GM21447 (cell line): ENCODE measurements at regions not wholly inside any gene's neighbourhood (a gene's known extent, or its start where the extent isn't known, plus 50 kb on each side); places are given as distances from the start of the nearest gene placed in this dataset.
"Not testable (repeated sequence)": the region's sequence is repeated elsewhere in the genome, so short reads cannot be mapped to it uniquely, and the experiment has no call there.

ENCODE experiments used
- ATAC-seq: cut with Tn5 transposase; IDR thresholded peaks from one replicate; pipeline ENCODE4 v1.9.1; 2021; ENCODE audit not compliant: unreplicated experiment

DNA sequence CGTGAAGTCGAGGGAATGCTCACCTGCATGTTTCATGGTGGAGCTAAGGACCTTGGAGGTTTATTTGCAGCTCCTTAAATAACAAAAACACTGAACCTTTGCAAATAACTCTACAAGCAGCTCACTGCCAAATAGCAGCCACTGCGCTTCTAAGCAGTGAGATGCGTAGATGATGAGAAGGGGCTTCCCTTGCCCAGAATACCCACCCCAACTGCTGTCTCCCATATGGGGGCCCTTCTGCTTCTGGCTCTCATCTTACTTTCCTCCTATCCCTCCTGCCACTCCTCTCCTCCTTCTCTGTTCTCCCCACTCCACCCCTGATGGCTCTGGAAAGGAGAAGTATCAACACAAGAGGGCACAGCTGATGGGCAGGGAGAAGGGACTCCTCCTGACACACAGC, 193.3 kb upstream of the SSTR4 start:
- no peak for ATAC-seq

DNA sequence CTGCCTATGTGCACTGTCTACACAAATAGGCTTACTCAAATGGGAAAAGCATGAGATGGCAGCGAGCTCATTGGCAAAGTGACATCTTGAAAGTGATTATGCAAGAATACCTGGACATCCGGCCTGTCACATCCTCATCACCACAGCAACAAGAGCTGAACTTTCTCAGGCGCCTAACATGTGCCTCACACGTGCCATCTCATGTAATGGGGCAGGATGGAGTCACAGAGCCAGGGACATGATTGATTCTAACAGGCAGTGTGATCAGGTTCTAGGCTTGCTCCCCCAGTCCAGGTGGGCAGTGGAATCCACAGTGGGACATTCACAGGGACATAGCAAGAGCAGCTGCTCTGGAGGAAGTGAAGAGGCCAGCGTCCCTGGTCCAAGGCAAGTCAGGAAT, 192.3 kb upstream of the SSTR4 start:
- no peak for ATAC-seq

DNA sequence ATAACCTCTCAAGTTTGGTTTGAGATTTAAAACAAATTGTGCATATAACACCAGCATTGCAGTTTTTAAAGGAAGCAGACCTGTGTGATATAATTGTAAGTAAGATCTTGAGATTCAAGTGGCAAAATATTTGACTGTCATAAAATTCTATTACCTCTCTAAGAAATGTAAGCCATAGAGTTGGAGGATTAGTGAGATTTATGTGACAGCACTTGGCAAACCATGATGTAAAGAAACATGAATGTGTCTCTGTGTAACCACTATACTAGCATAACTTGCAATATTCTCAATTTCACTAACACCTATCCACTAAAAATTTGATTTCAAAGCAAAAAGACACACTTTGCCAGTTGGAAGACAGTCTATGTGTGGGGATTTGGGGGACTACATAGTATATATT, 190.2 kb upstream of the SSTR4 start:
- no peak for ATAC-seq

DNA sequence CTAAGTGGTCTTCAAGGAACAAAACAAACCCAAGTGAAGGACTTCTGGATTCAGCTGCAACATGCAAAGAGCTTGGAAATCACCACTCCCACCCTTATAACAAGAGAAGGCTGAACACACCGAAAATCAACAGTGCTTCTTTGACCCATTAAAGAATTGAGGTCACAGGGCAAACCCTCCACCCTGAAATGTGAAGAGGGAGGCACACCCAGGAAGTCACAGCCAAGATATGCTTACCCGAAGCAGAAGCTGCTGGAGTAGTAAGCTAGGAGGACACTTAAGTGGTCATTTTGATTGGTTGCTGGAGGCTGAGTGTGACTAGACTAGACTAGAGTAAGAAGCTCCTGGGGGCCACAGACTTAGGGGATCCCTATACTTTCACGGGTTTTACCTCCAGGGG, 188.2 kb upstream of the SSTR4 start:
- no peak for ATAC-seq

DNA sequence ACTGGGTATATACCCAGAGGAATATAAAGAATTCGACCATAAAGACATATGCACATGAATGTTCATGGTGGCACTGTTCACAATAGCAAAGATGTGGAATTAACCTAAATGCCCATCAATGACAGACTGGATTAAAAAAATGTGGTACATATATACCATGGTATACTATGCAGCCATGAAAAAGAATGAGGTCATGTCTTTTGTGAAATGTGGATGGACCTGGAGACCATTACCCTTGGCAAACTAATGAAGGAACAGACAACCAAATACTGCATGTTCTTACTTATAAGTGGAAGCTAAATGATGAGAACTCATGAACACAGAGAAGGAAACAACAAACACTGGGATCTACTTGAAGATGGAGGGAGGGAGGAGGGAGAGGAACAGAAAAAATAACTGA, 186.7 kb upstream of the SSTR4 start:
- ATAC-seq = no peak

DNA sequence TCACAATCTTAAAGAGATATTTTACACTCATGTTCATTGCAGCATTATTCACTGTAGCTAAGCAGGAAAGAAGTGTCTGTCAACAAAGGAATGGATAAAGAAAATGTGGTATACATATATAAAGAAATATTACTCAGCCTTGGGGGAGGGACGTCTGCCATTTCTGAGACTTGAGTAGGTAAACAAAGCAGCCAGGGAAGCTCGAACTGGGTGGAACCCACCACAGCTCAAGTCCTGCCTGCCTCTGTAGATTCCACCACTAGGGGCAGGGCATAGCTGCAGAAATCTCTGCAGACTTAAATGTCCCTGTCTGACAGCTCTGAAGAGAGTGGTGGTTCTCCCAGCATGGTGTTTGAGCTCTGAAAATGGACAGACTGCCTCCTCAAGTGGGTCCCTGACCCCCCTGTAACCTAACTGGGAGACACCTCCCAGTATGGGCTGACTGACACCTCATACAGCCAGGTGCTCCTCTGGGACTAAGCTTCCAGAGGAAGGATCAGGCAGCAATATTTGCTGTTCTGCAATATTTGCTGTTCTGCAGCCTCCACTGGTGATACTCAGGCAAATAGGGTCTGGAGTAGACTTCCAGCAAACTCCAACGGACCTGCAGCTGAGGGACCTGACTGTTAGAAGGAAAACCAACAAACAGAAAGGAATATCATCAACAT, 183.3 kb upstream of the SSTR4 start:
- not testable (repeated sequence) for ATAC-seq

DNA sequence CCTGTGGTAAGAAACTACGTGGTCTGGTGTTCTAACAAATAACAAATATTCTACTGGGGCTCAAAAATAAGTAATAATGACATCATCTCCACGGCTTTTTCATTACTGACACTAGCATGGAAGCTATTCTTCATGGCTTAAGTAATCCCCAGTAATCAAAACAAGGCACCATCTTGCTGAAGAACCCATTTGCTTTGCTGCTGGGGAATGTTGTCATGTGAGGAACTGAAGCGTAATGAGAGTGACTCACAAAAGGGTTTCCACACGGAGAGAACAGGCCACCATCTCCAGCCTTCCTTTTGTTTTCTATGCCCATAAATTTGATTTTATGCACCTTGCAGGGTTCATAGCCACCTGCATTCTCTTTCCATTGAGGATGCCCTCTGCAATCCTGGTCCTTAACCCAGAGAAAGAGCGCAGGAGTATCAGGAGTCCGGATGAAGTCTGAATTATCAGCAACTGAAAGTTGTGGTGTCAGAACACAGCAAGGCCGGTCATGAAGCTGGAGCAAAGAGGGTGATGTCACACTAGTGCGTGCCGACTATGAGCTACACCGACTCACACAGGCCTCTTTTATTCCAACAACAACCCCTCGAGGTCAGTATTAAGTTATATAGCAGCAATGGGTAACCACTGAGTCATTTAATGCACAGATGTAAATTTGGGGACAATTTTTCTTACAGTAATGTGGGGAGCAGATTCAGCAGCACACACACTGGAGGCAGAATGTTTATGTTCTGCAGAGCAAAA, 173.7 kb upstream of the SSTR4 start:
- ATAC-seq = no peak

DNA sequence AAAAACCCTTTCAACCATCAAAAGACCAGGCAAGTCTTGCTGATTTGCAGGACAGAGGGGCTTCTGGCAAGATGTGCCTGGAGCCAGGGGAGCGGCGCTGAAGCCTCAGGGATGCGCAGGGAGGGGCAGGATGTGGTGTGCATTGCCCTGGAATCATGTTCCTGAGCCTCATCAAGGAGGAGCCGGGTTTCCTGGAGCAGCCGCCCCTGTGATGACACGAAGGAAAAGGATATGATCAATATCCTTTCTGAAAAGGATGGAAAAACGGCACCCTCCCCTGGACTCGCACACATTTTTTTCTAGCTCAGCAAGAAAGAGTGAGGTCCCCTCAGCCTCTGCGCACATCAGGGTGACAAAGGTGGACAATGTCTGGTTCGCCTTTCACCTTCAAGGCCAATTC, 173.1 kb upstream of the SSTR4 start:
- ATAC-seq = no peak

DNA sequence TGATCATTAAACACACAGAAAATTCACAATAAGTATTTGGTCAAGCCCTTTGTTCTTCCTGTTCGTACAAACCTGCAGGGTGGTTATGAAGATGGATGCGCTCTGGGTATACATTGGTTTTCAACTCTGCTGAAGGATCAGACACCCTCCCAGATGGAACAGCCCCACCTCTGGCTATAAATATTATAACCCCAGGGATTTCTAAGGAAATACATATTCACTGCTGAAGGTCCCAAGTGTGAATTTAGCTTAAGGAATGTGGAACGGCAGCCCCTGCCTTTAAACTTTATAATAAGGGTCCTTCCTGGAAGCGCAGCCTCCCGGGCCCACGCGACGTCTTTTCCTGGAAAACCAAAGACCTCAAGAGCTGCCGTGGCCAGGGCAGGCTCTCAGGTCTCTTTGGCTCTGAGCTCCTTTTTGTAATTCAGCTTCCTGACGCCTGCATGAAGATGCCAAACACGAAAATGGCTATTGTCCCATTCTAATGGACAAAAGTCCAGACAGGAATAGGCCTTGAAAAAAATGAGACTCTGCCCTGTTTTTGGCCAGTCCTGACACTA, 172.4 kb upstream of the SSTR4 start:
- no peak for ATAC-seq

DNA sequence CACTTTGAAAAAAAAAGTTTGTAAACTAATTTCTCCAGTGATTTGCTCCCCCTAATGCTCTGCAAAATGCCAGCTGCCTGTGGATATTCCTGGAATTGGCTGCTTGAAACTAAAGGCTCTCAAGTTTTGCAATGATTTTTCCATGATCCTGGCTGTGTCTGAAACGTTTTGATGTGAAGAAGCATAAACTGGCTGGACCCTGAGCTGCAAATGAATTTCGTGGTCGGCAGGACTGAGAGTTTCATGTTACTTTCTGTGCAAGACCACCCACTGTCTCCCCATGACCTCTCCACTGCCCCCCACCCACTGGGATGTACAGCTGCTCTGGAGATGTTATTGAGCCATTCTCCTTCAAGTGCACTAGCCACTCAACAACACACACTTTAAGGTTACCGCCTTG, 171.3 kb upstream of the SSTR4 start:
- ATAC-seq = no peak

DNA sequence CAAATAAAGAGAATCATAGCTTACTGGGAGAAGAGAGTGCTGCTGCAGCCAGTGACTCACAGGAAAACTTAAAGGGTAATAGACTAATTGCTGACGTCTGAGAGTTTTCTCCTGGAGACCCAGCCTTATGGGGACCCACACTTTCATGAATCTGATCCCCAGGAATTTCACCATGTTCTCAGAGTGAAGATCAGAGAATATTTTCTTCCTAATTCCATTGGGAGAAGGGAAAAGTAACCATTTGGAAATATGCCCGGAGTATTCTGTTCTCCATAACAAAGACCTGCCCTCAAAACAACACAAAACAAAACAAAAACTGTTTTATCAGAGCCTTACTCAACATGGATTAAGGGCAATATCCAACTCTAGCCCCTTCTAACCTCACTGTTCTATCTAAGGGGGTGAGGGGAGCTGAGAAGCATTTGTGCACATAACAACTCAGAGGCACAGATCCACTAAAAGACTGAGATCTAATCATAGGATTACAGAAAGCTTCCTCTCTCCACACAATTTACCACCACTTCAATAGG, 168.2 kb upstream of the SSTR4 start:
- no peak for ATAC-seq

DNA sequence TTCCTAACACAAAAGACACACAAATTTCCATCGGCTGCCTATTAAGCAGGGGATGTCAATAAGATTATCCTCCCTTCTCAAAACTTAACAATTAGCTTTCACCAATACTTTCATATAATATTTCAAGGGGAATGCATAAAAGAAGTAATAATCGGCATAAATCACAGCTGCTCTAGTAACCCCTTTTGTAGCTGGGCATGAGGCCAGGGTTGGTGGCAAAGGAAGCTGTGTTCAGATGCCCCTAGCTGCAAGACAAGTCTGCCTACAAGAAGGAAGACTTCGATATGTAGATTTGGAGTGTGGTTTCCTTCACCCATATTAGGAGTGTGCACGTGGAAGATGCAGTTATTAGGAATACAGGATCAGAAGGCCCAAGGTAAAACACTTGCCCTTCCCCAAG, 156.9 kb upstream of the SSTR4 start:
- no peak for ATAC-seq

DNA sequence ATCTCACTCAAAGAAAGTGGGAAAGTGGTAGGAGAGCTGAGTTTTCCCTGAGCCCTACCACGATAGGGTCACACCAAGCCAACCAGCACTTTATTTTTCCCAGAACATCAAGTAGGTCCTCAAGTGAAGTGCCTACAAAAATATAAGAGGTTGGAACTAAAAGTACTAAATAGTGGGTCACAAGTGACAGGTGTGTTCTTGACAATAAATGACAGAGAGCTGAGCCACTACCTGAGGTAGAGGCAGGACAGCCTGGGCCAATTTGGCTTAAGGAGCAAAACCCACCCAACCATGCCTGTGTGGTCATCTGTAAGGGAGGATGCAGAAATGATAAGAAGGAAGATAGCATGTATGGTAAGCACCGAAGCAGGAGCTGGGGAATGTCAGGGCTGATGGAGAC, 154.8 kb upstream of the SSTR4 start:
- no peak for ATAC-seq

DNA sequence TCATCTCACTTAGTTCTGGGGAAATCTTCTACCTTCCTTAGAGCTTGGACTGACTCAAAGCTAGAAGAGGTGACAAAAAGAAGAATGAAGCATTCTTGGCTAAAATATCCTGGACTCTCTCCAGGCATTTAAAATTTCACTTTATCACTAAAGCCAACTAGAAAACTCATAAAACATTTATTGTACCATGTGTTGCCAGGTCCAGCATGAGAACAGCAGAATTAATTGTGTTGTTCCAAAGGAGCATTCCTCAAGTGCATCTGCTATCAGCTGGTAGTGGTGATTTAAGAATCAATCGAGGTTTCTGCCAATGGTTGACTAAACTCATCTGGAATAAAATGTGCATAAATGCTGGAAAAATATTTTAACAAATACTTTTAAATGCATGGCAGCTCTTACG, 147.3 kb upstream of the SSTR4 start:
- no peak for ATAC-seq

DNA sequence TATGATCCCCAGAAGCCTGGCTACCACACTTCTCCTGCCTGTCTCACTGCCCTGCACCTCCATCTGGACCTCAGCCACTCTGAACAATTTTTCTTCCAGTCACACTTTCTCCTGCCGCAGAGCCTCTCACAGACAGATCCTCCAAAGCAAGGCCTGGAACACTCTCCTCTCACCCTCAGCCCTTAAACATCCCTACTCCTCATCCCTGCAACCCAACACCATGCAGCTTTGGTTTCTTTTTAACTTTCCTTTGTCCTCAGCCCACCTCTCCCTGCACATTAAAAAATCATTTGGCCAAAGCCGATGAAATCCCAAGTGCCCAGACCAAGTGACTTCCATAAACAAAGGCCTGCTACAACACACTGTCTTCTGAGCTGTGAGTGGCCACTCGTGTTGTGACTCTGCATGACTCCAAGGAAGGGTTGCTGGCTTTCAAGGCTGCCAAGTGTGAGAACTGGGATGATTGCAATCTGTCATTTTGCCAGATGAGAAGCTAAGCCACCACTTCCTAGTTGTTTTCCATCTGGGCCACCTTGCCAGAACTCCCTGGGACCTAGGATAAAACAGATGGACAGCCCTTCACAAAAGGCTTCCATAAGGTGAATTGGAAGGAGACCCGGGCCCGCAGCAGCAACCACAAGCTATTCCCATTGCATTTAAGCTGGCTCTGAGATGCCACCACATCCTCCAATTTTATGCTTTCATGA, 144.4 kb upstream of the SSTR4 start:
- ATAC-seq = no peak

DNA sequence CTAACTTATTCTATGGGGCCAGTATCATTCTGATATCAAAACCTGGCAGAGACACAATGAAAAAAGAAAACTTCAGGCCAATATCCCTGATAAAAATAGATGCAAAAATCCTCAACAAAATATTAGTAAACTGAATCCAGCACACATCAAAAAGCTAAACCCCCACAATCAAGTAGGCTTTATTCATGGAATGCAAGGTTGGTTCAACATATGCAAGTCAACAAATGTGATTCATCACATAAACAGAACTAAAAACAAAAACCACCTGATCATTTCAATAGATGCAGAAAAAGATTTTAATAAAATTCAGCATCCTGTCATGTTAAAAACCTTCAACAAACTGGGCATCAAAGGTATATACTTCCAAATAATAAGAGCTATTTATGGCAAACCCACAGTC, 133.9 kb upstream of the SSTR4 start:
- no peak for ATAC-seq

DNA sequence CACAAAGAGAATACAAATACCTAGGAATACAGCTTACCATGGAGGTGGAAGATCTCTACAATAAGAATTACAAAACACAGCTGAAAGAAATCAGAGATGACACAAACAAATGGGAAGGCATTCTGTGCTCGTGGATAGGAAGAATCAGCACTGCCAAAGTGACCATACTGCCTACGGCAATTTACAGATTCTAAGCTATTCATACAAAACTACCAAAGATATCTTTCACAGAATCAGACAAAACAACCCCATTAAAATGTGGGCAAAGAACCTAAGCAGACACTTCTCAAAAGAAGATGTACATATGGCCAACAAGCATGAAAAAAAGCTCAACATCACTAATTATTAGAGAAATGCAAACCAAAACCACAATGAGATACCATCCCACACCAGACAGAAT, 133.2 kb upstream of the SSTR4 start:
- no peak for ATAC-seq

DNA sequence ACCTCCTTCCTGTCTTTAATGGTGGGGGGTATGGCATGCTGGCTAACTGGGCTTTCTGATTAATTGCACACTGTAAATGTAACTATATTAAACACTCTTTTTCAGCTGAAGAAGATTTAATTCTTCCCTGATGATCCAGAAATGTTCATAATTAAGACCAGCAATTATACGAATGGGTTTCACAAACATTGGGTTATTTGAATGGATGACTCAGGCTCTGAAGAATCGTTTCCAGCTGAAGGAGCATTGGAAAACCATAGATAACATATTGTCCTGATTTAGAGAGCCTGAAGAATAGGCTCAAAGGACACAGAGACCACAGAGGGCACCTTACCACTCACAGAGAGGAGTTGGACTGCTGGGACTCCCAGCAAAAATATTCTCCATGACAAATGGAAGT, 130.7 kb upstream of the SSTR4 start:
- no peak for ATAC-seq

DNA sequence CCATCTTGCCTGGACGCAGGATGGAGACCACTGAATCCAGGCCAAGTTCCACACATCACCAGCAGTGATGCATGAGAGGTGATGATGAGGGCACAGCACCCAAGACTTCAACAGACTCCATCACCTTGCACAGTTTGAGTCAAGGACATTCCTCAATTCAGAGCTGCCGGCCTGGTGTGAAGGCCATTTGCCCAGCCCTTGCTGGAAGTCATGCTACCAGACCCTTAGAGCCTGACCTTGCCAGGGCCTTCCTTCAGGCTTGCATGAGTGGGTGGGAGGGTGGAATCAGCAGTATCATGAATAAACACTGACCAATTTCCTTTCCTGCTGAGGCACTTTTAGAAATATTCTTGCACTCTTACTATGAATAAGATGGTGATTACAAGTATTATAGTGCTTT, 130.2 kb upstream of the SSTR4 start:
- no peak for ATAC-seq

DNA sequence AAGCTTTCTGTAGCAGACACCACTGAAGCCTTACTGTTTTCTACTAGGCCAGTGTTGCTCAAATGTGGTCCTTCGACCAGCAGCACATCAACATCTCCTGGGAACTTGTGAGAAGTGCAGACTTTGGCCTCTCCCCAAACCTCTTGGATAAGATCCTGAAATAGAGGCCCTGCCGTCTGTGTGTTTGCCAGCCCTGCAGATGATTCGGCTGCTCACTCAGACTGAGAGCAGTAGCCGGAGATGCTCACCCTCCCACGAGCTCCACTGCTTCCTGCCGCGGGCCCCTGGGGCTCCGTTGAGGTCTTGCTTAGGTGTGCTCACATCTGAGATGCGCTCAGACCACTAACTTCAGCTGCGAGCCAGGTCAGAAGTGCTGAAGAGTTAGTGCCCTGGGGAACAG, 129.5 kb upstream of the SSTR4 start:
- ATAC-seq = peak; percentile 51

DNA sequence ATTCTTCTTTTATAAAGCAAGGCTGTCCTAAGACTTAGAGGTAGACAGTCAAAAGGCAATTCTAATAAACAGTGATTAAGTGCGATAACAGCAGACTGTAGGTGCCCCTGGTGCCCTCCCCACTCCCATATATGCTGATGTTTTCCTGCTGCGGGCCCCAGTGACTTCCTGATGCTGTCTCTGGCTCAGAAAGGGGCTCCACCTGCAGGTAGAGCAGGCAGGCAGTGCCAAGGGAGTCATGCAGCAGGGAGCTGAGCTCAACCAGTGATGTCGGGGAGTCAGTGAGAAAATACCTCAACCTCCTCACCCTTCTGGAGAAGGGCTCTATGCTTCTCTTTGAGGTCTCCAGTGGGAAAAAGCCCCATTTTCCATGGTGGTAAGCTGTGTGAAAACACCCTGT, 126.7 kb upstream of the SSTR4 start:
- no peak for ATAC-seq

DNA sequence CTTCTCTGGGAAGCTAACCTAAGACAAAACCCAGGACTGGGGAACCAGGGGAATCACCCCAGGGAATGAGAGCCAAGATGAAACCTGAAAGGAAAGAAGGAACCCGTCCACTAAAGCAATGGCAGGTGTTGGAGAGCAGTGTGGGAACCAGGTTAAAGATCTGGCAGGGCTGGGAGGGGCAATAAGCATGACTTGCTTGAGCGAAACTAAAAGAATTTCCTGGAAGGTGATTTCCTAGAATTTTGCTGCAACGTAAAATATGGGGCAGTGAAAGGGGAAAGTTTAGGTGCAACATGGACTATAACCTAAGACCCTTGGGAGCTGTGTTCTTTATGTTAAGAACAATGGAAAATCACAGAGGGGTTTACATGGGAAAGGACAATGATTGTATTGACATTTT, 126.2 kb upstream of the SSTR4 start:
- ATAC-seq = no peak
